Lower leg skin (tissue), 4 donors: ENCODE measurements at regions not wholly inside any gene's neighbourhood (a gene's known extent, or its start where the extent isn't known, plus 50 kb on each side); places are given as distances from the start of the nearest gene placed in this dataset.
A peak's percentile ranks its signal among the peaks of the same experiment; 100 is the strongest.

Source experiments
- DNase-seq, 2 donors: peaks; one replicate each; pipeline ENCODE4 v3.0.0-alpha.2; 2019; ENCODE audit warnings: low spot score in 2 of 2
- H3K4me3 ChIP-seq: fragments of 200-600 bp; sonication (generic); 2 replicates; pipeline ENCODE4 v1.5.1; 2017; ENCODE audit warnings: mild to moderate bottlenecking, low read depth; ENCODE audit not compliant: poor library complexity, severe bottlenecking
- CTCF ChIP-seq, 3 donors: fragments of 450-650 bp; IDR thresholded peaks; one replicate each; pipeline ENCODE4 v1.5.1; 2016; ENCODE audit warnings: antibody characterized with exemption in 3 of 3, mild to moderate bottlenecking in 3 of 3, moderate library complexity in 2 of 3
- POLR2A ChIP-seq, 2 donors: fragments of 450-650 bp; IDR thresholded peaks; one replicate each; pipeline ENCODE4 v1.6.1; 2016 to 2017; ENCODE audit warnings: antibody characterized with exemption in 2 of 2, mild to moderate bottlenecking in 1 of 2, moderate library complexity in 1 of 2
- WGBS, 2 donors: methylation state at CpG; one replicate each; pipeline ENCODE4 v1.1.5; 2018; 5-methylcytosine and 5-hydroxymethylcytosine counted together
- intact Hi-C: fragments of 100-400 bp; cut with DNase I; formaldehyde crosslinking; loops from one replicate; pipeline ENCODE4 v1.15.0; 2023; ENCODE audit warnings: low total_unique reads

GRCh38 chr14:34335968-34336367 is 126.1 kb downstream of the SPTSSA start:
- no peak for DNase-seq
- 79 to 80% methylated on average over 1 of the region's 1 CpG for WGBS, 2 donors
- TF ChIP-seq POLR2A (IDR thresholded peaks at IDR 0.05) = no peak
- no peak for TF ChIP-seq CTCF (IDR thresholded peaks at IDR 0.05)
- no peak overlapping the region for H3K4me3 ChIP-seq
- intact Hi-C loops = no loop called here

GRCh38 chr14:34334329-34334728 is 127.7 kb downstream of the SPTSSA start:
- no peak for DNase-seq

GRCh38 chr14:34331728-34332623 is 130.1 kb downstream of the SPTSSA start:
- 37 to 38% methylated on average over 9 of the region's 9 CpGs for WGBS, 2 donors
- TF ChIP-seq CTCF (IDR thresholded peaks at IDR 0.05) = peak in 1 of 3 donors; percentile 35
- no peak for TF ChIP-seq POLR2A (IDR thresholded peaks at IDR 0.05)
- intact Hi-C loops = loop anchor here (5.0 kb wide), 1 partner anchor 165 kb away; no protein-coding TSS in a partner anchor
- DNase-seq = peak; percentile 57 to 92
- H3K4me3 ChIP-seq = no peak overlapping the region

More at GRCh38 chr14:34334329-34334728, 127.7 kb downstream of the SPTSSA start:
- no peak for TF ChIP-seq CTCF (IDR thresholded peaks at IDR 0.05)
- TF ChIP-seq POLR2A (IDR thresholded peaks at IDR 0.05) = no peak
- H3K4me3 ChIP-seq = no peak overlapping the region
- intact Hi-C loops = loop anchor here (5.0 kb wide), 1 partner anchor 163 kb away; no protein-coding TSS in a partner anchor

GRCh38 chr14:34330846-34331245 is 131.2 kb downstream of the SPTSSA start:
- H3K4me3 ChIP-seq = no peak overlapping the region
- no peak for TF ChIP-seq POLR2A (IDR thresholded peaks at IDR 0.05)
- no peak for TF ChIP-seq CTCF (IDR thresholded peaks at IDR 0.05)
- intact Hi-C loops = loop anchor here (5.0 kb wide), 1 partner anchor 166 kb away; no protein-coding TSS in a partner anchor
- no peak for DNase-seq
- 0% methylated on average over 1 of the region's 1 CpG for WGBS, 2 donors

GRCh38 chr14:34329301-34329700 is 132.7 kb downstream of the SPTSSA start:
- WGBS, 2 donors = 33 to 39% methylated on average over 1 of the region's 1 CpG
- no peak for DNase-seq
- TF ChIP-seq CTCF (IDR thresholded peaks at IDR 0.05) = no peak
- TF ChIP-seq POLR2A (IDR thresholded peaks at IDR 0.05) = no peak
- intact Hi-C loops = loop anchor here (10.0 kb wide), 1 partner anchor 1754 kb away; no protein-coding TSS in a partner anchor
- no peak overlapping the region for H3K4me3 ChIP-seq
